OCI-LY7 (cell line): ENCODE measurements at regions not wholly inside any gene's neighbourhood (a gene's known extent, or its start where the extent isn't known, plus 50 kb on each side); places are given as distances from the start of the nearest gene placed in this dataset.

Experiments used
- BruUV-seq: library from RNA; stranded (reverse); fragments of 400-500 nt; replicated peaks from 2 replicates; lab custom pipeline; 2021; lab: Mats Ljungman, UMichigan
- CTCF ChIA-PET: fragments of 300-600 bp; sonication (Branson Sonifier 250); formaldehyde crosslinking; loops from one replicate; lab custom pipeline; 2022; ENCODE audit warnings: antibody characterized with exemption; ENCODE audit not compliant: unreplicated experiment; lab: Charles Lee
- POLR2A ChIA-PET: fragments of 300-600 bp; sonication (Branson Sonifier 250); formaldehyde crosslinking; loops from one replicate; lab custom pipeline; 2022; ENCODE audit warnings: antibody characterized with exemption; lab: Charles Lee
- DNase-seq: peaks from one replicate; pipeline ENCODE4 v3.0.0-alpha.2; 2015; ENCODE audit warnings: low spot score
- H2AFZ ChIP-seq: fragments of 200-600 bp; sonication (generic), shearing (Covaris generic); 2 replicates; pipeline ENCODE4 v1.6.1; 2014; ENCODE audit warnings: mild to moderate bottlenecking, antibody characterized with exemption, low read length, moderate library complexity
- H3K27ac ChIP-seq: fragments of 200-600 bp; sonication (generic); 2 replicates; pipeline ENCODE4 v1.5.1; 2014; ENCODE audit warnings: mixed run types, low read depth, mild to moderate bottlenecking, moderate library complexity, low read length, inconsistent platforms; ENCODE audit not compliant: poor library complexity, severe bottlenecking
- H3K36me3 ChIP-seq: fragments of 200-600 bp; sonication (generic); 2 replicates; pipeline ENCODE4 v1.6.1; 2014; ENCODE audit warnings: mild to moderate bottlenecking, antibody characterized with exemption, low read length, moderate library complexity, mixed read lengths; ENCODE audit not compliant: insufficient read depth
- H3K4me1 ChIP-seq: fragments of 200-600 bp; sonication (generic); 2 replicates; pipeline ENCODE4 v1.5.1; 2014; ENCODE audit warnings: mild to moderate bottlenecking, low read length; ENCODE audit not compliant: insufficient read depth, poor library complexity, severe bottlenecking
- H3K4me2 ChIP-seq: fragments of 200-600 bp; sonication (generic); 2 replicates; pipeline ENCODE4 v1.6.1; 2014; ENCODE audit warnings: mild to moderate bottlenecking, low read length
- H3K4me3 ChIP-seq: fragments of 200-600 bp; sonication (generic); 2 replicates; pipeline ENCODE4 v1.5.1; 2014; ENCODE audit warnings: mild to moderate bottlenecking, low read depth, low read length; ENCODE audit not compliant: poor library complexity, severe bottlenecking
- H3K79me2 ChIP-seq: fragments of 200-600 bp; sonication (generic); 2 replicates; pipeline ENCODE4 v1.6.1; 2016; ENCODE audit warnings: low read depth, mild to moderate bottlenecking, low read length, moderate library complexity, mixed read lengths; ENCODE audit not compliant: insufficient read depth
- H3K9me2 ChIP-seq: fragments of 200-600 bp; sonication (generic); 2 replicates; pipeline ENCODE4 v1.6.1; 2016; ENCODE audit warnings: mild to moderate bottlenecking, low read length, mixed read lengths; ENCODE audit not compliant: insufficient read depth
- H3K9me3 ChIP-seq: fragments of 200-600 bp; sonication (generic); 2 replicates; pipeline ENCODE4 v1.6.1; 2014; ENCODE audit warnings: mild to moderate bottlenecking, mixed run types, low read length, mixed read lengths
- H4K20me1 ChIP-seq: fragments of 200-600 bp; sonication (generic); 2 replicates; pipeline ENCODE4 v1.6.1; 2014; ENCODE audit warnings: mild to moderate bottlenecking, antibody characterized with exemption, low read length, moderate library complexity, mixed read lengths; ENCODE audit not compliant: insufficient read depth
- EZH2phosphoT487 ChIP-seq: fragments of 200-600 bp; sonication (generic); IDR thresholded peaks from 2 replicates; pipeline ENCODE4 v1.6.1; 2018; ENCODE audit warnings: low read depth, borderline replicate concordance, mild to moderate bottlenecking, mixed run types, antibody characterized with exemption, low read length, moderate library complexity, mixed read lengths
- intact Hi-C: fragments of 100-400 bp; cut with micrococcal nuclease; formaldehyde crosslinking; loops from one replicate; pipeline ENCODE4 v1.10.0; 2022; ENCODE audit not compliant: unreplicated experiment
- TF ChIP-seq, protein P1 (sequence below): fragments of 200-600 bp; sonication (generic); conservative IDR thresholded peaks from 2 replicates; pipeline ENCODE4 v1.5.1; 2014; ENCODE audit warnings: mild to moderate bottlenecking, antibody characterized with exemption, low read length, moderate library complexity, mixed read lengths

DNA sequence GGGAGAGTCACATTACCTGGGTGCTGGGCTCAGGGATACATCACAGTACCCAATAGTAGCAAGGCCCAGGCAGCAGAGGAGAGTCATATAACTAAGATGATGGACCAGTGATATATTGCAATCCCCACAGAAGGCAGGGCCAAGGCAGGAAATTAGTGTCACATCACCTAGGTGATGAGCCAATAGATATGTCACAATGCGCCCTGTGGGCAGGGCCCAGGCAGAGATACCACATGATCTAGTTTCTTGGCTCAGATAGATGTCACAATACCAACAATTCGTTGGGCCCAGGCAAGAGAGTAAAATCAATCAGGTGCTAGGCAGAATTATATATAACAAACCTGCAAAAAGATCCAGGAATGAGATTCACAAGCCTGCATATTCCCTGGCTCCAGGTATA, 2111.5 kb downstream of the TP53TG3F start:
- H3K4me3 ChIP-seq = no peak overlapping the region
- no peak overlapping the region for H3K4me2 ChIP-seq
- TF ChIP-seq EZH2phosphoT487 = no peak
- TF ChIP-seq, protein P1, sequence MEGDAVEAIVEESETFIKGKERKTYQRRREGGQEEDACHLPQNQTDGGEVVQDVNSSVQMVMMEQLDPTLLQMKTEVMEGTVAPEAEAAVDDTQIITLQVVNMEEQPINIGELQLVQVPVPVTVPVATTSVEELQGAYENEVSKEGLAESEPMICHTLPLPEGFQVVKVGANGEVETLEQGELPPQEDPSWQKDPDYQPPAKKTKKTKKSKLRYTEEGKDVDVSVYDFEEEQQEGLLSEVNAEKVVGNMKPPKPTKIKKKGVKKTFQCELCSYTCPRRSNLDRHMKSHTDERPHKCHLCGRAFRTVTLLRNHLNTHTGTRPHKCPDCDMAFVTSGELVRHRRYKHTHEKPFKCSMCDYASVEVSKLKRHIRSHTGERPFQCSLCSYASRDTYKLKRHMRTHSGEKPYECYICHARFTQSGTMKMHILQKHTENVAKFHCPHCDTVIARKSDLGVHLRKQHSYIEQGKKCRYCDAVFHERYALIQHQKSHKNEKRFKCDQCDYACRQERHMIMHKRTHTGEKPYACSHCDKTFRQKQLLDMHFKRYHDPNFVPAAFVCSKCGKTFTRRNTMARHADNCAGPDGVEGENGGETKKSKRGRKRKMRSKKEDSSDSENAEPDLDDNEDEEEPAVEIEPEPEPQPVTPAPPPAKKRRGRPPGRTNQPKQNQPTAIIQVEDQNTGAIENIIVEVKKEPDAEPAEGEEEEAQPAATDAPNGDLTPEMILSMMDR = no peak
- no peaks in the 10 kb centered on the region for H3K36me3 ChIP-seq
- no peaks in the 10 kb centered on the region for H3K4me1 ChIP-seq
- no peaks in the 10 kb centered on the region for H3K9me3 ChIP-seq
- no peaks in the 10 kb centered on the region for H4K20me1 ChIP-seq
- ChIA-PET CTCF (no interaction called here), POLR2A (no interaction called here)
- no peak overlapping the region for H3K27ac ChIP-seq
- BruUV-seq = no TSS peak
- intact Hi-C loops = no loop called here
- DNase-seq = no peak
- no peak overlapping the region for H2AFZ ChIP-seq
- no peaks in the 10 kb centered on the region for H3K9me2 ChIP-seq
- H3K79me2 ChIP-seq = no peaks in the 10 kb centered on the region

DNA sequence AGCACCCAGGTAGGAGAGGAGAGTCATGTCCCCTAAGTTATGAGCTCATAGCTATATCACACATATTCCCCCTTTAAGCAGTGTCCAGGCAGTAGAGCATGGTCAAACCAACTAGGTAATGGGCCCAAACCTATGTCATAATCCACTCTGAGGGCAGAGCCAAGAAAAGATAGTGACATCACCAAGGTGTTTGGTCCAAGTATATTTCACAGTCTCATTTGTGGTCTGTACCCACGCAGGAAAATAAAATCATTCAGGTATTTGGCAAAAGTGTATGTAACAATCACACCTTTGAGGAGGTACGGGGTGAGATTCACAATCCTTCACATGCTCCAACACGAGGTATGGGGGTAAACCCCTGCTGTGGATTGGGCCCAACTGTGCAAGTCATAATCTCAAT, 2112.8 kb downstream of the TP53TG3F start:
- Histone ChIP-seq H4K20me1 (no peaks in the 10 kb centered on the region), H3K9me3 (no peaks in the 10 kb centered on the region), H3K79me2 (no peaks in the 10 kb centered on the region), H3K4me2 (no peak overlapping the region), H3K27ac (no peak overlapping the region), H3K4me1 (no peaks in the 10 kb centered on the region), H2AFZ (no peak overlapping the region), H3K9me2 (no peaks in the 10 kb centered on the region), H3K4me3 (no peak overlapping the region), H3K36me3 (no peaks in the 10 kb centered on the region)
- intact Hi-C loops = no loop called here
- no TSS peak for BruUV-seq
- no peak for DNase-seq
- ChIA-PET POLR2A (no interaction called here), CTCF (no interaction called here)
- no peak for TF ChIP-seq EZH2phosphoT487
- TF ChIP-seq, protein P1 = no peak

DNA sequence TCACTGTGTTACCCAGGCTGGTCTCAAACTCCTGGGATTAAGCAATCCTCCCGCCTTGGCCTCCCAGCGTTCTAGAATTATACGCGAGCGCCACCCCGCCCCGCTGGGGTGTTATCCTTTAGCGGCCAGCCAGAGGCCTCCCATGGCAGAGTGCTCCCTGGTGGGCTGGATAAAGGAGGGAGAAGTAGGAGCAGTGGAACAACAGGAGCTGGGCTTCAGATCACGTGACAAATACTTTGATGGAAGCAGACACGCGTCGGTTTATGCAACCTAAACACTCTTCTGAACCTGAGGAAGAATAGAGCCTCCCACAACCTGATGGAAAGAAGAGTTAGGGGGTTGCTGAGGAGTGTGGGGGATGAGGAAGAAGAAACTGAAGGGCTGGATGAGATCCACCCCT, 2114.0 kb downstream of the TP53TG3F start:
- Histone ChIP-seq H3K79me2 (no peaks in the 10 kb centered on the region), H4K20me1 (no peaks in the 10 kb centered on the region), H3K36me3 (no peaks in the 10 kb centered on the region), H3K27ac (no peak overlapping the region), H3K4me3 (no peak overlapping the region), H3K4me2 (no peak overlapping the region), H3K4me1 (no peaks in the 10 kb centered on the region), H3K9me2 (no peaks in the 10 kb centered on the region), H2AFZ (no peak overlapping the region), H3K9me3 (no peaks in the 10 kb centered on the region)
- intact Hi-C loops = no loop called here
- ChIA-PET CTCF (no interaction called here), POLR2A (no interaction called here)
- no TSS peak for BruUV-seq
- no peak for DNase-seq
- TF ChIP-seq, protein P1 = no peak
- TF ChIP-seq EZH2phosphoT487 = no peak
